Stimulated activated naive CD8-positive, alpha-beta T cell treated with anti-CD3 and anti-CD28 coated beads, Interleukin-15, Interleukin-2, amounts not matched to agents 100 U/mL and 50 U/mL, for 24 hours (primary cell): ENCODE measurements at regions not wholly inside any gene's neighbourhood (a gene's known extent, or its start where the extent isn't known, plus 50 kb on each side); places are given as distances from the start of the nearest gene placed in this dataset.

Experiments used
- ATAC-seq: fragments of 150-1000 bp; cut with Tn5 transposase; one replicate; pipeline ENCODE4 v1.10.0; 2021
- DNase-seq: peaks from one replicate; pipeline ENCODE4 v3.0.0; 2021

- DNase-seq (no peak), ATAC-seq (no peak)
Measured at GRCh38 chr10:58970160-58970915, 206.1 kb upstream of the PHYHIPL start.

GRCh38 chr10:58971211-58971610 is 205.2 kb upstream of the PHYHIPL start:
- DNase-seq (no peak), ATAC-seq (no peak)

GRCh38 chr10:58971796-58972491 is 204.5 kb upstream of the PHYHIPL start:
- no peak for ATAC-seq
- DNase-seq = no peak

GRCh38 chr10:58972576-58973234 is 203.7 kb upstream of the PHYHIPL start:
- DNase-seq (no peak), ATAC-seq (no peak)

GRCh38 chr10:58973235-58973595 is 203.2 kb upstream of the PHYHIPL start:
- no peak for DNase-seq
- no peak for ATAC-seq

GRCh38 chr10:58976254-58976653 is 200.2 kb upstream of the PHYHIPL start:
- ATAC-seq (no peak), DNase-seq (no peak)

- ATAC-seq (no peak), DNase-seq (no peak)
Measured at GRCh38 chr10:58979711-58980110, 196.7 kb upstream of the PHYHIPL start.

- ATAC-seq (no peak), DNase-seq (no peak)
Measured at GRCh38 chr10:58980826-58981415, 195.5 kb upstream of the PHYHIPL start.

- DNase-seq (no peak), ATAC-seq (no peak)
Measured at GRCh38 chr10:58981846-58982245, 194.6 kb upstream of the PHYHIPL start.

- no peak for ATAC-seq
Measured at GRCh38 chr10:58982470-58983239, 193.8 kb upstream of the PHYHIPL start.

GRCh38 chr10:58985216-58985615 is 191.2 kb upstream of the PHYHIPL start:
- no peak for ATAC-seq

More at GRCh38 chr10:58982470-58983239, 193.8 kb upstream of the PHYHIPL start:
- DNase-seq = no peak

GRCh38 chr10:58989486-58990039 is 186.9 kb upstream of the PHYHIPL start:
- DNase-seq (no peak), ATAC-seq (no peak)

More at GRCh38 chr10:58985216-58985615, 191.2 kb upstream of the PHYHIPL start:
- no peak for DNase-seq

- no peak for ATAC-seq
- no peak for DNase-seq
Measured at GRCh38 chr10:58990693-58991092, 185.8 kb upstream of the PHYHIPL start.

GRCh38 chr10:58991856-58992255 is 184.6 kb upstream of the PHYHIPL start:
- ATAC-seq (no peak), DNase-seq (no peak)

GRCh38 chr10:58992830-58993460 is 183.5 kb upstream of the PHYHIPL start:
- no peak for ATAC-seq
- DNase-seq = no peak

GRCh38 chr10:58993480-58994221 is 182.8 kb upstream of the PHYHIPL start:
- ATAC-seq = no peak
- DNase-seq = no peak

GRCh38 chr10:58994226-58995057 is 182.0 kb upstream of the PHYHIPL start:
- ATAC-seq (no peak), DNase-seq (no peak)

GRCh38 chr10:58995058-58995596 is 181.3 kb upstream of the PHYHIPL start:
- DNase-seq (no peak), ATAC-seq (no peak)

- DNase-seq = no peak
- no peak for ATAC-seq
Measured at GRCh38 chr10:58996063-58996462, 180.4 kb upstream of the PHYHIPL start.
